ENCODE measurements at regions not wholly inside any gene's neighbourhood (a gene's known extent, or its start where the extent isn't known, plus 50 kb on each side); places are given as distances from the start of the nearest gene placed in this dataset.

DNA sequence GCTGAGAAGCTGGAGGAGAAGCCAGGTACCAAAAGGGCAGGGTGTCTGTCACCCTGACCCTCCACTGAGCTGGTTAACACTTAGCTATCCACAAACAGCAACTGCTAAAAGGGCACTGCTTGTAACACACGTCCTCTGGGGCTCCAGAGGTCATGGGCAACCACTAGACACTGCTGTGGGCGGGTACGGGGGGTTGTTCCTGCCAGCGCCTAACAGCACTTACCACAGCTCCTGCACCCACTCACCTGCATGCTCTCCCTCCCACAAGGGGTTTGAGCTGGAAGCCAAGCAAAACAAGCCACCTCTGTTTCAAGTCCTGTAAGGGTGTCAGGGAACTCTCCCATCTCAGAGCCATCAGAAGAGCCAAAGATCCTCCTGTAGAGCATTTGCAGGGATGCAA is 407.6 kb downstream of the MFSD1 start:
- no peak for TF ChIP-seq POLR2A (IDR thresholded peaks at IDR 0.05)
- TF ChIP-seq, protein P1, sequence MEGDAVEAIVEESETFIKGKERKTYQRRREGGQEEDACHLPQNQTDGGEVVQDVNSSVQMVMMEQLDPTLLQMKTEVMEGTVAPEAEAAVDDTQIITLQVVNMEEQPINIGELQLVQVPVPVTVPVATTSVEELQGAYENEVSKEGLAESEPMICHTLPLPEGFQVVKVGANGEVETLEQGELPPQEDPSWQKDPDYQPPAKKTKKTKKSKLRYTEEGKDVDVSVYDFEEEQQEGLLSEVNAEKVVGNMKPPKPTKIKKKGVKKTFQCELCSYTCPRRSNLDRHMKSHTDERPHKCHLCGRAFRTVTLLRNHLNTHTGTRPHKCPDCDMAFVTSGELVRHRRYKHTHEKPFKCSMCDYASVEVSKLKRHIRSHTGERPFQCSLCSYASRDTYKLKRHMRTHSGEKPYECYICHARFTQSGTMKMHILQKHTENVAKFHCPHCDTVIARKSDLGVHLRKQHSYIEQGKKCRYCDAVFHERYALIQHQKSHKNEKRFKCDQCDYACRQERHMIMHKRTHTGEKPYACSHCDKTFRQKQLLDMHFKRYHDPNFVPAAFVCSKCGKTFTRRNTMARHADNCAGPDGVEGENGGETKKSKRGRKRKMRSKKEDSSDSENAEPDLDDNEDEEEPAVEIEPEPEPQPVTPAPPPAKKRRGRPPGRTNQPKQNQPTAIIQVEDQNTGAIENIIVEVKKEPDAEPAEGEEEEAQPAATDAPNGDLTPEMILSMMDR (IDR thresholded peaks at IDR 0.05): no peak

All from gastroesophageal sphincter (tissue), 3 donors.